H9 (cell line): ENCODE measurements at regions not wholly inside any gene's neighbourhood (a gene's known extent, or its start where the extent isn't known, plus 50 kb on each side); places are given as distances from the start of the nearest gene placed in this dataset.

Experiments used
- DNase-seq: peaks from one replicate; pipeline ENCODE4 v3.0.0-alpha.2; 2017
- H2AFZ ChIP-seq: one replicate; pipeline ENCODE4 v1.6.1; 2013; ENCODE audit warnings: mild to moderate bottlenecking, low read length, control low read depth, moderate library complexity
- H2AK5ac ChIP-seq: 2 replicates; pipeline ENCODE4 v1.6.1; 2013; ENCODE audit warnings: low read length, control low read depth, mixed read lengths; ENCODE audit not compliant: insufficient read length
- H2BK120ac ChIP-seq: one replicate; pipeline ENCODE4 v1.6.1; 2013; ENCODE audit warnings: low read depth, mild to moderate bottlenecking, low read length, control low read depth, inconsistent platforms; ENCODE audit not compliant: poor library complexity, severe bottlenecking
- H2BK12ac ChIP-seq: 2 replicates; pipeline ENCODE4 v1.6.1; 2013; ENCODE audit warnings: low read length, control low read depth, mixed read lengths, low read depth; ENCODE audit not compliant: insufficient read length
- H2BK15ac ChIP-seq: 2 replicates; pipeline ENCODE4 v1.6.1; 2013; ENCODE audit warnings: low read depth, low read length, control low read depth
- H2BK20ac ChIP-seq: one replicate; pipeline ENCODE4 v1.6.1; 2013; ENCODE audit warnings: low read depth, mild to moderate bottlenecking, low read length, control low read depth, inconsistent platforms; ENCODE audit not compliant: poor library complexity, severe bottlenecking
- H2BK5ac ChIP-seq: 2 replicates; pipeline ENCODE4 v1.6.1; 2013; ENCODE audit warnings: low read length, control low read depth, mixed read lengths; ENCODE audit not compliant: insufficient read length
- H3K14ac ChIP-seq: 2 replicates; pipeline ENCODE4 v1.6.1; 2013; ENCODE audit warnings: low read length, control low read depth; ENCODE audit not compliant: insufficient read depth
- H3K18ac ChIP-seq: 2 replicates; pipeline ENCODE4 v1.6.1; 2013; ENCODE audit warnings: low read depth, mild to moderate bottlenecking, mixed read lengths, low read length, control low read depth; ENCODE audit not compliant: insufficient read length
- H3K23ac ChIP-seq: 2 replicates; pipeline ENCODE4 v1.6.1; 2013; ENCODE audit warnings: low read length, control low read depth, mixed read lengths, low read depth; ENCODE audit not compliant: insufficient read length
- H3K23me2 ChIP-seq: 2 replicates; pipeline ENCODE4 v1.6.1; 2013; ENCODE audit warnings: low read depth, mild to moderate bottlenecking, mixed read lengths, low read length, control low read depth; ENCODE audit not compliant: insufficient read length, poor library complexity, severe bottlenecking
- H3K27ac ChIP-seq: 2 replicates; pipeline ENCODE4 v1.5.1; 2013; ENCODE audit warnings: low read length, control low read depth, mixed read lengths, low read depth; ENCODE audit not compliant: insufficient read length
- H3K27me3 ChIP-seq: 2 replicates; pipeline ENCODE4 v1.6.1; 2013; ENCODE audit warnings: low read length, control low read depth, inconsistent platforms; ENCODE audit not compliant: insufficient read depth
- H3K4ac ChIP-seq: 2 replicates; pipeline ENCODE4 v1.6.1; 2013; ENCODE audit warnings: low read depth, mild to moderate bottlenecking, control low read depth, inconsistent platforms, low read length, moderate library complexity
- H3K4me1 ChIP-seq: 2 replicates; pipeline ENCODE4 v1.6.1; 2013; ENCODE audit warnings: low read length, control low read depth, inconsistent platforms; ENCODE audit not compliant: insufficient read depth
- H3K4me2 ChIP-seq: 2 replicates; pipeline ENCODE4 v1.6.1; 2013; ENCODE audit warnings: low read length, control low read depth, mixed read lengths; ENCODE audit not compliant: insufficient read length, insufficient read depth
- H3K56ac ChIP-seq: 2 replicates; pipeline ENCODE4 v1.6.1; 2013; ENCODE audit warnings: low read depth, mild to moderate bottlenecking, mixed read lengths, low read length, control low read depth; ENCODE audit not compliant: insufficient read length
- H3K79me1 ChIP-seq: 2 replicates; pipeline ENCODE4 v1.6.1; 2013; ENCODE audit warnings: low read depth, mild to moderate bottlenecking, moderate library complexity, low read length, control low read depth, inconsistent platforms; ENCODE audit not compliant: insufficient read depth, poor library complexity, severe bottlenecking
- H3K79me2 ChIP-seq: 2 replicates; pipeline ENCODE4 v1.6.1; 2013; ENCODE audit warnings: low read length, control low read depth, inconsistent platforms; ENCODE audit not compliant: insufficient read depth
- H3K9ac ChIP-seq: 2 replicates; pipeline ENCODE4 v1.6.1; 2013; ENCODE audit warnings: low read length, control low read depth, mixed read lengths; ENCODE audit not compliant: insufficient read length; ENCODE audit errors: extremely low read depth
- H3K9me3 ChIP-seq: one replicate; pipeline ENCODE4 v1.6.1; 2013; ENCODE audit warnings: low read depth, low read length, inconsistent platforms; ENCODE audit not compliant: control insufficient read depth
- H3T11ph ChIP-seq: one replicate; pipeline ENCODE4 v1.6.1; 2013; ENCODE audit warnings: mild to moderate bottlenecking, low read length, control low read depth, inconsistent platforms
- H4K20me1 ChIP-seq: one replicate; pipeline ENCODE4 v1.6.1; 2013; ENCODE audit not compliant: control insufficient read depth, insufficient read length, insufficient read depth
- H4K5ac ChIP-seq: 2 replicates; pipeline ENCODE4 v1.6.1; 2013; ENCODE audit warnings: low read depth, mild to moderate bottlenecking, mixed read lengths, low read length, control low read depth; ENCODE audit not compliant: insufficient read length
- H4K8ac ChIP-seq: replicated peaks from 2 replicates; pipeline ENCODE4 v1.6.1; 2013; ENCODE audit warnings: low read length, control low read depth, mixed read lengths, low read depth; ENCODE audit not compliant: insufficient read length
- H4K91ac ChIP-seq: 2 replicates; pipeline ENCODE4 v1.6.1; 2013; ENCODE audit warnings: low read depth, mild to moderate bottlenecking, moderate library complexity, mixed read lengths, low read length, control low read depth; ENCODE audit not compliant: insufficient read length
- H3K27ac Mint-ChIP-seq, 3 experiments: 2 replicates in 2 of 3; 3 replicates in 1 of 3; pipeline ENCODE4 v1.8.0; 2020 to 2021; ENCODE audit warnings: mixed read lengths in 3 of 3, mild to moderate bottlenecking in 1 of 3, moderate library complexity in 1 of 3
- H3K27me3 Mint-ChIP-seq: 2 replicates; pipeline ENCODE4 v1.8.0; 2021; ENCODE audit warnings: low read depth, mild to moderate bottlenecking, moderate library complexity, mixed read lengths
- H3K36me3 Mint-ChIP-seq, 3 experiments: 2 replicates in 2 of 3; 3 replicates in 1 of 3; pipeline ENCODE4 v1.8.0; 2020 to 2021; ENCODE audit warnings: low read depth in 3 of 3, mixed read lengths in 3 of 3; ENCODE audit not compliant: insufficient read depth in 1 of 3
- H3K4me1 Mint-ChIP-seq, 2 experiments: 2 replicates each; pipeline ENCODE4 v1.8.0; 2020; ENCODE audit warnings: mixed read lengths in 2 of 2
- H3K4me3 Mint-ChIP-seq, 2 experiments: 2 replicates in 1 of 2; 3 replicates in 1 of 2; pipeline ENCODE4 v1.8.0; 2020 to 2021; ENCODE audit warnings: mild to moderate bottlenecking in 2 of 2, mixed read lengths in 2 of 2, moderate library complexity in 1 of 2
- H3K9me3 Mint-ChIP-seq, 2 experiments: 2 replicates in 1 of 2; 3 replicates in 1 of 2; pipeline ENCODE4 v1.8.0; 2020; ENCODE audit warnings: mild to moderate bottlenecking in 2 of 2, mixed read lengths in 2 of 2, moderate library complexity in 1 of 2
- CTCF ChIP-seq: fragments of 200-600 bp; sonication (generic); conservative IDR thresholded peaks from 3 replicates; pipeline ENCODE4 v1.8.0; 2021; ENCODE audit warnings: antibody characterized with exemption, mild to moderate bottlenecking
- WGBS: extraction: QIAGEN DNeasy Blood & Tissue Kit; methylation state at CpG from one replicate; pipeline ENCODE4 v1.1.7; 2013; ENCODE audit warnings: missing lambda C conversion rate, low lambda C conversion rate, mixed read lengths; ENCODE audit not compliant: insufficient read length; ENCODE audit errors: extremely low coverage; 5-methylcytosine and 5-hydroxymethylcytosine counted together

- Histone ChIP-seq H3K4me2 (no peak overlapping the region), H3K4ac (no peak overlapping the region), H4K8ac (no peak overlapping the region), H2BK5ac (no peak overlapping the region), H4K91ac (no peak overlapping the region), H3T11ph (no peak overlapping the region), H4K20me1 (no peaks in the 10 kb centered on the region), H3K9ac (no peak overlapping the region), H2BK120ac (no peak overlapping the region), H2AK5ac (no peak overlapping the region), H3K79me1 (no peaks in the 10 kb centered on the region), H2BK15ac (no peak overlapping the region), H3K14ac (no peak overlapping the region), H3K9me3 (no peaks in the 10 kb centered on the region), H3K27me3 (no peaks in the 10 kb centered on the region), H2BK12ac (no peak overlapping the region), H3K23me2 (no peaks in the 10 kb centered on the region), H3K27ac (no peak overlapping the region), H3K56ac (no peak overlapping the region), H2BK20ac (no peak overlapping the region), H4K5ac (no peak overlapping the region), H3K79me2 (no peaks in the 10 kb centered on the region), H3K4me1 (no peaks in the 10 kb centered on the region), H2AFZ (no peak overlapping the region), H3K23ac (no peak overlapping the region), H3K18ac (no peak overlapping the region)
- H3K4me1 Mint-ChIP-seq, result peaks cover 2 to 6% of the 10 kb centered on the region in 2 experiments
- no peak overlapping the region for H3K27ac Mint-ChIP-seq
- WGBS, result no CpG with 5 or more reads among the region's 3 CpGs
- no peak overlapping the region for H3K4me3 Mint-ChIP-seq
- DNase-seq, result no peak
- peaks cover 0 to 2% of the 10 kb centered on the region in 2 experiments; a peak in 3 of 5 replicates for H3K9me3 Mint-ChIP-seq
- TF ChIP-seq CTCF, result no peak
- no peaks in the 10 kb centered on the region; a peak in 2 of 7 replicates for H3K36me3 Mint-ChIP-seq
- H3K27me3 Mint-ChIP-seq, result no peaks in the 10 kb centered on the region
Observed at GRCh38 chr4:177568931-177569330, 126.7 kb upstream of the AGA start.
